ENCODE measurements at regions not wholly inside any gene's neighbourhood (a gene's known extent, or its start where the extent isn't known, plus 50 kb on each side); places are given as distances from the start of the nearest gene placed in this dataset.

DNA sequence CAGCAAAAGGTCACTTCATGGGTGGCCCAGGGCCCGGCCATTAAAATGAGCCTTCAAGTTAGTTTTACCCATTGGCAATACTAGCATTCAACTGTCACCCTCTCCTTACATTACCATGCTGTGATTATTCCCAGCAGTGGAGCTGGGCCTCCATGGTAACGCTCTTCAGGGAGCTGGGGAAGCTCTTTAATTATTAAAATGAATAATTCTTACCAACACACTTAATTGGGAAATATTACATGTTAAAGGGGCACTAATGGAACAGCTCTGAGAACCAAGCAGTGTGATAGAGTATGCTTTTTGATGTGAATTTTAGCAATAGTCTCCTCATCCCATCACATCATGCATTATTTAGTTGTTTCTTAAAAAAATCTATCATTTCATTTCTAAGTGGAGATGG lies 187.2 kb downstream of the CEMIP2 start:
- intact Hi-C loops (cut with DNase I), result no loop called here

DNA sequence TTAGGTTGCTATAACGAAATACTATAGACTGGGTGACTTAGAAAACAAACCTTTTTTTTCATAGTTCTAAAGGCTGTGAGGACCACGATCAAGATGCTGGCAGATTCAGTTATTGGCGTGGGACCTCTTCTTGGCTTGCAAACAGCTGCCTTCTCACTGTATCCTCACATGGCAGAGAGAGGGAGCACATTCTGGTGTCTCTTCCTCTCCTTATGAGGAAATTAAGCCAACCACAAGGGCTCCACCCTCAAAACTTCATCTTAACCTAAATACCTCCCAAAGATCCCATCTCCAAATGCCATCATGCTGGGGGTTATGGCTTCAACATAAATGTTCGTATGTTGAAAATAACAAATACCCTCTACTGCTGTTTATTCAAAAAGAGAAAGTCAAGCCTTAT lies 197.1 kb downstream of the CEMIP2 start:
- intact Hi-C loops (cut with DNase I), result no loop called here
- Histone ChIP-seq H3K4me3 (no peak overlapping the region), H3K27me3 (ENCODE audit: low read depth) (no peaks in the 10 kb centered on the region), H3K9me3 (no peaks in the 10 kb centered on the region), H3K27ac (no peak overlapping the region), H3K4me1 (no peaks in the 10 kb centered on the region), H3K36me3 (no peaks in the 10 kb centered on the region)
- no peak for DNase-seq
- TF ChIP-seq, protein P1, sequence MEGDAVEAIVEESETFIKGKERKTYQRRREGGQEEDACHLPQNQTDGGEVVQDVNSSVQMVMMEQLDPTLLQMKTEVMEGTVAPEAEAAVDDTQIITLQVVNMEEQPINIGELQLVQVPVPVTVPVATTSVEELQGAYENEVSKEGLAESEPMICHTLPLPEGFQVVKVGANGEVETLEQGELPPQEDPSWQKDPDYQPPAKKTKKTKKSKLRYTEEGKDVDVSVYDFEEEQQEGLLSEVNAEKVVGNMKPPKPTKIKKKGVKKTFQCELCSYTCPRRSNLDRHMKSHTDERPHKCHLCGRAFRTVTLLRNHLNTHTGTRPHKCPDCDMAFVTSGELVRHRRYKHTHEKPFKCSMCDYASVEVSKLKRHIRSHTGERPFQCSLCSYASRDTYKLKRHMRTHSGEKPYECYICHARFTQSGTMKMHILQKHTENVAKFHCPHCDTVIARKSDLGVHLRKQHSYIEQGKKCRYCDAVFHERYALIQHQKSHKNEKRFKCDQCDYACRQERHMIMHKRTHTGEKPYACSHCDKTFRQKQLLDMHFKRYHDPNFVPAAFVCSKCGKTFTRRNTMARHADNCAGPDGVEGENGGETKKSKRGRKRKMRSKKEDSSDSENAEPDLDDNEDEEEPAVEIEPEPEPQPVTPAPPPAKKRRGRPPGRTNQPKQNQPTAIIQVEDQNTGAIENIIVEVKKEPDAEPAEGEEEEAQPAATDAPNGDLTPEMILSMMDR (IDR thresholded peaks at IDR 0.05), result no peak
- no peak for ATAC-seq

More for the DNA sequence above, 187.2 kb downstream of the CEMIP2 start:
- Histone ChIP-seq H3K4me1 (no peaks in the 10 kb centered on the region), H3K4me3 (no peak overlapping the region), H3K36me3 (no peaks in the 10 kb centered on the region), H3K27ac (no peak overlapping the region), H3K27me3 (ENCODE audit: low read depth) (no peaks in the 10 kb centered on the region), H3K9me3 (no peaks in the 10 kb centered on the region)
- no peak for DNase-seq
- TF ChIP-seq, protein P1 (IDR thresholded peaks at IDR 0.05), result no peak
- ATAC-seq, result no peak

DNA sequence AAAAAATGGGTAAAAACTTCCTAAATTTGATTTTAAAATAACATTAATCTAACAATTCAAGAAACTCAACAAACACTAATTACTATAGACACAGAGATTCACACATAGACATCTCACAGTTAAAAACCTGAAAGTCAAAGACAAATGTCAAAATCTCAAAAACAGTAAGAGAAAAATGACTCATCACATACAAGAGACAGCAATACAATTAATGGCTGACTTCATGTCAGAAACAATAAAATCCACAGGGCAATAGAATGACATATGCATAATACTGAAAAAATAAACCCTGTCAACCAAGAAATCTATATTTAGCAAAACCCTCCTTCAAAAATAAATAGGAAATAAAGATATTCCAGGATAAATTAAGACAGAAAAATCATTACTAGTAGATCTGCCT lies 200.4 kb downstream of the CEMIP2 start:
- TF ChIP-seq, protein P1 (IDR thresholded peaks at IDR 0.05), result no peak
- Histone ChIP-seq H3K4me1 (no peaks in the 10 kb centered on the region), H3K9me3 (no peaks in the 10 kb centered on the region), H3K27me3 (ENCODE audit: low read depth) (no peaks in the 10 kb centered on the region), H3K36me3 (no peaks in the 10 kb centered on the region), H3K27ac (no peak overlapping the region), H3K4me3 (no peak overlapping the region)
- DNase-seq (no peak), ATAC-seq (no peak)
- intact Hi-C loops (cut with DNase I), result no loop called here

DNA sequence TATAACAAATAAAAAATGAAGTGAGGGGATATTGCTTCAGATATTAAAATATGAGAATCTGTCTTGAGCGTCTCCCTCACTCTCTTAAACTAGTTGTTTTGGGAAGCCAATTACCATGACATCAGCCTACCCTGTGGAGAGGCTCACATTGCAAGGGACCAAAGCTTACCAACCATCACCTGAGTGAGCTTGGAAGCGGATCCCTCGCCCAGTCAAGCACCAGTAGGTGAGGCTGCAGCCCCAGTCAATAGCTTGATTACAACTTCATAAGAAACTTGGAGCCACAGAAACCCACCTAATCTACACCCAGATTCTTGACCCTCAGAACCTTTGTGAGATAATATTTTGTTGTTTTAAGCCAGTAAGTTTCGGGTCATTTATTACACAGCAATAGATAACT lies 206.2 kb downstream of the CEMIP2 start:
- intact Hi-C loops (cut with DNase I), result no loop called here
- no peak for ATAC-seq
- Histone ChIP-seq H3K4me1 (no peaks in the 10 kb centered on the region), H3K27ac (no peak overlapping the region), H3K4me3 (no peak overlapping the region), H3K27me3 (ENCODE audit: low read depth) (no peaks in the 10 kb centered on the region), H3K36me3 (no peaks in the 10 kb centered on the region), H3K9me3 (no peaks in the 10 kb centered on the region)
- DNase-seq, result no peak
- TF ChIP-seq, protein P1 (IDR thresholded peaks at IDR 0.05), result no peak

DNA sequence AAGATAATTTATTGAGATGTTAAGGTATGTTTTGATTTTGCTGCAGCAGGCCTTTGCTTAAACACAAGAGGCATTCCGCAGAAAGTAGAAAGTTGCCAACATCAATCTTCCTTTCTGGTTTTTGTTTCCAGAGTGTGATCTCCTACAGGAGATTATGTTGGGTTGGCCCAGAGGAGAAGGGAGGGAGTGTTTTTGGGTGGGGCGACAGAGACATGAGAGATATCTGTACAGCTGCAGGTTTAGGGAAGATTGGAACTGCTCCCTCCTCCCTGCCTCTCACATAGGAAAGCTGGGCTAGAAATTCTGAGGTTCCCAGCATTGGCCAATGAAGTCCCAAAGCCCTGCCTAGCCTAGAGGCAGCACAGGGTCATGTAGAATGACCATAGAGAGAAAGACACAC lies 211.0 kb downstream of the CEMIP2 start:
- H3K4me1 ChIP-seq, result no peaks in the 10 kb centered on the region

More for the DNA sequence above, 211.0 kb downstream of the CEMIP2 start:
- DNase-seq (no peak), ATAC-seq (no peak)
- Histone ChIP-seq H3K4me3 (no peak overlapping the region), H3K27ac (no peak overlapping the region), H3K27me3 (ENCODE audit: low read depth) (no peaks in the 10 kb centered on the region), H3K36me3 (no peaks in the 10 kb centered on the region), H3K9me3 (no peaks in the 10 kb centered on the region)
- TF ChIP-seq, protein P1 (IDR thresholded peaks at IDR 0.05), result no peak
- intact Hi-C loops (cut with DNase I), result no loop called here
